Breast epithelium (tissue), 4 donors: ENCODE measurements at regions not wholly inside any gene's neighbourhood (a gene's known extent, or its start where the extent isn't known, plus 50 kb on each side); places are given as distances from the start of the nearest gene placed in this dataset.

Experiments used
- DNase-seq, 2 donors: peaks; one replicate each; pipeline ENCODE4 v3.0.0-alpha.2; 2019; ENCODE audit warnings: low spot score in 2 of 2
- H3K27ac ChIP-seq, 2 donors: fragments of 200-600 bp; sonication (generic) in 1 of 2; one replicate each; pipeline ENCODE4 v1.5.1; 2016 to 2019; ENCODE audit warnings: mild to moderate bottlenecking in 1 of 2
- H3K27me3 ChIP-seq, 2 donors: fragments of 200-600 bp; sonication (generic) in 1 of 2; one replicate each; pipeline versions ENCODE4 v1.5.1 to v1.6.0; 2017 to 2019; ENCODE audit warnings: control low read depth in 1 of 2, mild to moderate bottlenecking in 1 of 2
- H3K36me3 ChIP-seq: fragments of 200-600 bp; one replicate; pipeline ENCODE4 v1.5.1; 2019
- H3K4me1 ChIP-seq, 2 donors: fragments of 200-600 bp; sonication (generic); one replicate each; pipeline ENCODE4 v1.5.1; 2016 to 2019; ENCODE audit warnings: control low read depth in 1 of 2
- H3K4me3 ChIP-seq, 3 donors: fragments of 200-600 bp; sonication (generic); 1 replicate in 2 of 3; 2 replicates in 1 of 3; pipeline ENCODE4 v1.5.1; 2016 to 2019; ENCODE audit warnings: mild to moderate bottlenecking in 3 of 3, moderate library complexity in 2 of 3
- H3K9me3 ChIP-seq, 2 donors: fragments of 200-600 bp; sonication (generic) in 1 of 2; one replicate each; pipeline ENCODE4 v1.5.1; 2016 to 2019; ENCODE audit warnings: control low read depth in 1 of 2
- POLR2A ChIP-seq: fragments of 450-650 bp; IDR thresholded peaks from one replicate; pipeline ENCODE4 v1.6.1; 2016; ENCODE audit warnings: antibody characterized with exemption, mild to moderate bottlenecking, moderate library complexity
- POLR2AphosphoS5 ChIP-seq, 3 donors: sonication (generic); formaldehyde crosslinking; IDR thresholded peaks; one replicate each; pipeline ENCODE4 v1.6.1; 2017; ENCODE audit warnings: antibody characterized with exemption in 3 of 3
- intact Hi-C: fragments of 100-400 bp; cut with DNase I; formaldehyde crosslinking; loops from one replicate; pipeline ENCODE4 v1.15.1; 2023; ENCODE audit warnings: low total_unique reads
- TF ChIP-seq, protein P1 (sequence below), 3 donors: fragments of 450-650 bp; IDR thresholded peaks; one replicate each; pipeline ENCODE4 v1.5.1; 2016 to 2017; ENCODE audit warnings: antibody characterized with exemption in 3 of 3, mild to moderate bottlenecking in 3 of 3, moderate library complexity in 3 of 3

DNA sequence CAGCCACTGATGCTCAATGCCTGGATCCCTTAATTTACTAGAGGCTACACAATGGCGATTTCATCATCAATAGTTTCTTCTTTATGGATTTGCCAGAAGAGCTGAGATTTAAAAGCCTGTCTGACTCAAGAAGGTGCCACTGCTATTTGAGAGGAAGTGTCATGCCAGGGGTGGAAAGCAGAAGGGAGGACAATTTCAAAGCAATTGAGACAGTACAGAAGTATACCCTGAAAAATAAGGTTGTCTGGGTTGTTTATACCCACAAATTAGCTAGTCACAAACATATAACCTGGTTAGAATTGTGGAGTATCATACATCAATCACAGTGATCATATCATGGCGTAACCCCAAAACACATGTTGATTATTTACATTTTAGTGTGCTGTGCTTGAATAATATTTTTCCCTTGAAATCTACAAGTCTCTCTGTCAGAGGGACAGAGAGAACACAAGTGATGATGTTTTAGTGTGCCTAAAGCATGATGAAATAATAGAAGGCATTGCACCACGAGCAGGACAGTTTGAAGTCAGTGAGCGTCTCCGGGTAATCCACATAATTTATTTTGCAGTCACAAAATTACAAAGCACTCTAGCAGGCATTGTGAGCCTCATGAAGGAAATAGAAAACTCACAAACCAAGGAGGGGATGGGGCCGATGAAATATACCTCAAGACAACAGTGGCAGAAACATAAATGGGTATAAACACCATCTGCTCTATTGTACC lies 312.2 kb upstream of the SPRED2 start:
- intact Hi-C loops, result no loop called here
- TF ChIP-seq POLR2A (no peak), POLR2AphosphoS5 (IDR thresholded peaks at IDR 0.05) (no peak)
- TF ChIP-seq, protein P1, sequence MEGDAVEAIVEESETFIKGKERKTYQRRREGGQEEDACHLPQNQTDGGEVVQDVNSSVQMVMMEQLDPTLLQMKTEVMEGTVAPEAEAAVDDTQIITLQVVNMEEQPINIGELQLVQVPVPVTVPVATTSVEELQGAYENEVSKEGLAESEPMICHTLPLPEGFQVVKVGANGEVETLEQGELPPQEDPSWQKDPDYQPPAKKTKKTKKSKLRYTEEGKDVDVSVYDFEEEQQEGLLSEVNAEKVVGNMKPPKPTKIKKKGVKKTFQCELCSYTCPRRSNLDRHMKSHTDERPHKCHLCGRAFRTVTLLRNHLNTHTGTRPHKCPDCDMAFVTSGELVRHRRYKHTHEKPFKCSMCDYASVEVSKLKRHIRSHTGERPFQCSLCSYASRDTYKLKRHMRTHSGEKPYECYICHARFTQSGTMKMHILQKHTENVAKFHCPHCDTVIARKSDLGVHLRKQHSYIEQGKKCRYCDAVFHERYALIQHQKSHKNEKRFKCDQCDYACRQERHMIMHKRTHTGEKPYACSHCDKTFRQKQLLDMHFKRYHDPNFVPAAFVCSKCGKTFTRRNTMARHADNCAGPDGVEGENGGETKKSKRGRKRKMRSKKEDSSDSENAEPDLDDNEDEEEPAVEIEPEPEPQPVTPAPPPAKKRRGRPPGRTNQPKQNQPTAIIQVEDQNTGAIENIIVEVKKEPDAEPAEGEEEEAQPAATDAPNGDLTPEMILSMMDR (IDR thresholded peaks at IDR 0.05), result no peak
- Histone ChIP-seq H3K9me3 (no peaks in the 10 kb centered on the region), H3K27me3 (no peaks in the 10 kb centered on the region), H3K4me3 (no peak overlapping the region), H3K27ac (no peak overlapping the region), H3K4me1 (no peaks in the 10 kb centered on the region), H3K36me3 (no peaks in the 10 kb centered on the region)
- no peak for DNase-seq

DNA sequence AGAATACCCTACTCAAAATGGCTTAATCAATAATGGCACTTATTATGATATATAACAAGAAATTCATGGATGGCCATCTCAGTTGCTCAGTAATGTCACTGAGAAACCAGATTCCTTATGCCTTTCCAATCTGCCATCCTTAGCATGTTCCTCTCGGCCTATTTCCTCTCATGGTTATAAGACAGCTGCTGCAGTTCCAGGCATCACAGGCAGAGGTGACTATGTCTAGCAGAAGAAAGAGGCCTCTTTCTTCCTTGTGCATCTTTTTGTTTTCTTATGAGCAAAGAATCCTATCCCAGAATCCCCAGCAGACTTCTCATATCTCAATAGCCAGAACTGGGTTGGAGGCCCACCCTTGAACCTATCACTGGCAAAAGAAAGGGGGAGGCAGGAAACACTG lies 310.6 kb upstream of the SPRED2 start:
- no peak for DNase-seq
- no peaks in the 10 kb centered on the region for H3K36me3 ChIP-seq
- intact Hi-C loops, result no loop called here
- H3K4me3 ChIP-seq, result no peak overlapping the region
- no peaks in the 10 kb centered on the region for H3K4me1 ChIP-seq
- TF ChIP-seq, protein P1 (IDR thresholded peaks at IDR 0.05), result no peak
- no peak for TF ChIP-seq POLR2AphosphoS5 (IDR thresholded peaks at IDR 0.05)
- TF ChIP-seq POLR2A, result no peak
- H3K9me3 ChIP-seq, result no peaks in the 10 kb centered on the region
- no peak overlapping the region for H3K27ac ChIP-seq
- no peaks in the 10 kb centered on the region for H3K27me3 ChIP-seq

GRCh38 chr2:65739927-65740326 lies 307.5 kb upstream of the SPRED2 start:
- intact Hi-C loops, result no loop called here
- Histone ChIP-seq H3K36me3 (no peaks in the 10 kb centered on the region), H3K4me3 (no peak overlapping the region), H3K9me3 (no peaks in the 10 kb centered on the region), H3K4me1 (no peaks in the 10 kb centered on the region), H3K27ac (no peak overlapping the region), H3K27me3 (no peaks in the 10 kb centered on the region)
- TF ChIP-seq POLR2AphosphoS5 (IDR thresholded peaks at IDR 0.05), result no peak
- TF ChIP-seq POLR2A, result no peak
- TF ChIP-seq, protein P1 (IDR thresholded peaks at IDR 0.05), result no peak
- DNase-seq, result no peak

DNA sequence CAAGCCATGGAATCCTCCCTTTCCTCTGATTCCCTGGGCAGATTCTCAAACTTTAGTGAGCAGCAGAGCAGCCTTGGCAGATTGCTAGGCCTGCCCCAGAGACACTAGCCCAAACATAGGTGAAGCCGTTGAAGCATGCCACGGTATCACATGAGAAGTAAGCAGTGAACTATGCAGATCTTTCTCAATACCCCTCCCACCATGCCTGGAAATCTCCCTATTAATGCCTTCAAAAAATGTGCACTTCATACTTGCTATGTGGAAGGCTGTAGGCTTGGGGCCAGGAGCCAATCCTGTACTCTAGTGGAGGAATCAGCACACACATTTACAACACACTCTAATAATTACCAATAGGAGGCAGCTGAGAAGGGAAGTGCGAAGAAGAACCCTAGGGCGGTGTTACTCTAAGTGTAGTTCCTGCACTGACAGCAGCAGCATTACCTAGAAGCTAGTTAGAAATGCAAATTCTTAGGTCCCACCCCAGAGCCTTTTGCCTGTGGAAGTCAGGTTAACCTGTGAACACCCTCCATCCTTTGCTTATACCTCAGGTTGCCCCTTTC lies 305.1 kb upstream of the SPRED2 start:
- TF ChIP-seq, protein P1 (IDR thresholded peaks at IDR 0.05), result no peak
- no peak for TF ChIP-seq POLR2A
- TF ChIP-seq POLR2AphosphoS5 (IDR thresholded peaks at IDR 0.05), result no peak
- no peak for DNase-seq
- no peaks in the 10 kb centered on the region for H3K36me3 ChIP-seq
- H3K27ac ChIP-seq, result no peak overlapping the region
- no peaks in the 10 kb centered on the region for H3K9me3 ChIP-seq
- H3K27me3 ChIP-seq, result no peaks in the 10 kb centered on the region
- no peak overlapping the region for H3K4me3 ChIP-seq
- H3K4me1 ChIP-seq, result no peaks in the 10 kb centered on the region
- intact Hi-C loops, result no loop called here

DNA sequence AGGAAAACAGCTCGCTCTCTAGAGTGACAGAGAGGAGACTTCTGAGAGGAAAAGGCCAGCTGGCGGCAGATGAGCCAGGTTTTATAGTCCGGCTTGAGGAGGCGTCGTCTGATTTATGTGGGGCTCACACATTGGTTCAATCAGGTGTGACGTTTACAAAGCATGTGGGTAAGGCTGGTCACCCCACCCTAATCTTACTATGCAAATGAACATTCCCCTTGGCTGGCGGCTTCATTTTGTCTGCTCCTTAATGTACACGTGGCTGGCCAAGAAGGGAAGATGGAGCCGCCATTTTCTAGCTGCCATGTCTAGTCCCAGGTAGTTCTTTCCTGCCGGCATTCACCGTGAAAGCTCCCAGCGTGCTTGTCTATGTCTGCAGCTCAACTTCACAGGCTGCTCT lies 299.1 kb upstream of the SPRED2 start:
- intact Hi-C loops, result no loop called here
- Histone ChIP-seq H3K4me3 (no peak overlapping the region), H3K27me3 (no peaks in the 10 kb centered on the region), H3K36me3 (no peaks in the 10 kb centered on the region), H3K4me1 (no peaks in the 10 kb centered on the region), H3K9me3 (no peaks in the 10 kb centered on the region), H3K27ac (no peak overlapping the region)
- DNase-seq, result no peak
- no peak for TF ChIP-seq POLR2A
